Activated CD4-positive, alpha-beta T cell treated with anti-CD3 and anti-CD28 coated beads for 36 hours (primary cell): ENCODE measurements at regions not wholly inside any gene's neighbourhood (a gene's known extent, or its start where the extent isn't known, plus 50 kb on each side); places are given as distances from the start of the nearest gene placed in this dataset.

Experiments used
- ATAC-seq: fragments of 200-7000 bp; cut with Tn5 transposase; one replicate; pipeline ENCODE4 v1.10.0; 2021; ENCODE audit warnings: mild to moderate bottlenecking, moderate library complexity
- CTCF ChIA-PET: fragments of 350-600 bp; sonication (Branson Sonifier 250); formaldehyde crosslinking; loops from one replicate; lab custom pipeline; 2021; ENCODE audit warnings: antibody characterized with exemption; lab: Charles Lee
- POLR2A ChIA-PET: fragments of 350-600 bp; sonication (Branson Sonifier 250); formaldehyde crosslinking; loops from one replicate; lab custom pipeline; 2021; ENCODE audit warnings: antibody characterized with exemption, inconsistent platforms; lab: Charles Lee
- DNase-seq: peaks from one replicate; pipeline ENCODE4 v3.0.0-alpha.2; 2020
- H3K27ac Mint-ChIP-seq: one replicate; pipeline ENCODE4 v1.8.0; 2021; ENCODE audit warnings: mixed read lengths
- H3K27me3 Mint-ChIP-seq: one replicate; pipeline ENCODE4 v1.8.0; 2021; ENCODE audit warnings: mixed read lengths
- H3K36me3 Mint-ChIP-seq: one replicate; pipeline ENCODE4 v1.8.0; 2021; ENCODE audit warnings: low read depth, mixed read lengths
- H3K4me1 Mint-ChIP-seq: one replicate; pipeline ENCODE4 v1.8.0; 2021; ENCODE audit warnings: mixed read lengths
- H3K4me3 Mint-ChIP-seq: one replicate; pipeline ENCODE4 v1.8.0; 2021; ENCODE audit warnings: mild to moderate bottlenecking, moderate library complexity, mixed read lengths
- H3K9me3 Mint-ChIP-seq: one replicate; pipeline ENCODE4 v1.8.0; 2021; ENCODE audit warnings: low read depth, mixed read lengths
- intact Hi-C, 2 experiments: fragments of 100-400 bp; cut with DNase I in 1 of 2; cut with micrococcal nuclease in 1 of 2; formaldehyde crosslinking; loops; one replicate each; pipeline versions ENCODE4 v1.14.2 to v1.15.1; 2022 to 2024; cut with DNase I, micrococcal nuclease

GRCh38 chr1:55538428-55538827 is 323.3 kb upstream of the USP24 start:
- H3K4me1 Mint-ChIP-seq, result no peaks in the 10 kb centered on the region
- no peak overlapping the region for H3K27ac Mint-ChIP-seq
- POLR2A ChIA-PET, result no interaction called here
- no peaks in the 10 kb centered on the region for H3K9me3 Mint-ChIP-seq
- no peaks in the 10 kb centered on the region for H3K36me3 Mint-ChIP-seq
- ATAC-seq (no peak), DNase-seq (no peak)
- H3K27me3 Mint-ChIP-seq, result no peaks in the 10 kb centered on the region
- no peak overlapping the region for H3K4me3 Mint-ChIP-seq
- CTCF ChIA-PET, result interaction anchor here (1.4 kb wide), 1 partner anchor 60 kb away, joined by 3 read pairs; no protein-coding TSS in a partner anchor
- intact Hi-C loops, result no loop called here

GRCh38 chr1:55536545-55536865 is 321.3 kb upstream of the USP24 start:
- no peak for DNase-seq
- intact Hi-C loops, result no loop called here
- no peaks in the 10 kb centered on the region for H3K4me1 Mint-ChIP-seq
- H3K27ac Mint-ChIP-seq, result no peak overlapping the region
- H3K4me3 Mint-ChIP-seq, result no peak overlapping the region
- H3K27me3 Mint-ChIP-seq, result peaks cover 3% of the 10 kb centered on the region
- no peaks in the 10 kb centered on the region for H3K36me3 Mint-ChIP-seq
- POLR2A ChIA-PET, result no interaction called here
- no peaks in the 10 kb centered on the region for H3K9me3 Mint-ChIP-seq
- CTCF ChIA-PET, result interaction anchor here (0.6 to 1.0 kb wide), 2 partner anchors 18 to 84 kb away, joined by 3 read pairs; no protein-coding TSS in a partner anchor
- ATAC-seq, result no peak

- intact Hi-C loops, result no loop called here
- DNase-seq, result no peak
- no peaks in the 10 kb centered on the region for H3K4me1 Mint-ChIP-seq
- no peak for ATAC-seq
- no peaks in the 10 kb centered on the region for H3K9me3 Mint-ChIP-seq
- no peak overlapping the region for H3K4me3 Mint-ChIP-seq
- peaks cover 6% of the 10 kb centered on the region for H3K27me3 Mint-ChIP-seq
- ChIA-PET POLR2A (no interaction called here), CTCF (interaction anchor here (0.6 to 1.0 kb wide), 2 partner anchors 17 to 85 kb away, joined by 3 read pairs; no protein-coding TSS in a partner anchor)
- no peaks in the 10 kb centered on the region for H3K36me3 Mint-ChIP-seq
- H3K27ac Mint-ChIP-seq, result no peak overlapping the region
These were observed 320.8 kb upstream of the USP24 start for GRCh38 chr1:55535724-55536544.

GRCh38 chr1:55534565-55535121 is 319.5 kb upstream of the USP24 start:
- ChIA-PET POLR2A (no interaction called here), CTCF (no interaction called here)
- intact Hi-C loops, result no loop called here
- H3K36me3 Mint-ChIP-seq, result no peaks in the 10 kb centered on the region
- H3K4me1 Mint-ChIP-seq, result no peaks in the 10 kb centered on the region
- H3K4me3 Mint-ChIP-seq, result no peak overlapping the region
- DNase-seq (no peak), ATAC-seq (no peak)
- H3K27me3 Mint-ChIP-seq, result peaks cover 6% of the 10 kb centered on the region
- H3K9me3 Mint-ChIP-seq, result no peaks in the 10 kb centered on the region
- no peak overlapping the region for H3K27ac Mint-ChIP-seq

GRCh38 chr1:55531644-55532043 is 316.5 kb upstream of the USP24 start:
- no peak overlapping the region for H3K27ac Mint-ChIP-seq
- ATAC-seq, result no peak

GRCh38 chr1:55530749-55531478 is 315.8 kb upstream of the USP24 start:
- no peak overlapping the region for H3K4me3 Mint-ChIP-seq
- H3K9me3 Mint-ChIP-seq, result no peaks in the 10 kb centered on the region
- no peaks in the 10 kb centered on the region for H3K36me3 Mint-ChIP-seq
- H3K4me1 Mint-ChIP-seq, result no peaks in the 10 kb centered on the region
- intact Hi-C loops, result no loop called here
- peaks cover 13% of the 10 kb centered on the region for H3K27me3 Mint-ChIP-seq
- ChIA-PET CTCF (no interaction called here), POLR2A (no interaction called here)
- ATAC-seq (no peak), DNase-seq (no peak)
- H3K27ac Mint-ChIP-seq, result no peak overlapping the region

More at GRCh38 chr1:55531644-55532043, 316.5 kb upstream of the USP24 start:
- intact Hi-C loops, result no loop called here
- H3K36me3 Mint-ChIP-seq, result no peaks in the 10 kb centered on the region
- POLR2A ChIA-PET, result no interaction called here
- peaks cover 11% of the 10 kb centered on the region for H3K27me3 Mint-ChIP-seq
- H3K4me1 Mint-ChIP-seq, result no peaks in the 10 kb centered on the region
- no peaks in the 10 kb centered on the region for H3K9me3 Mint-ChIP-seq
- CTCF ChIA-PET, result no interaction called here
- DNase-seq, result no peak
- no peak overlapping the region for H3K4me3 Mint-ChIP-seq

GRCh38 chr1:55529017-55529416 is 313.9 kb upstream of the USP24 start:
- ChIA-PET POLR2A (no interaction called here), CTCF (no interaction called here)
- H3K4me3 Mint-ChIP-seq, result no peak overlapping the region
- H3K9me3 Mint-ChIP-seq, result no peaks in the 10 kb centered on the region
- H3K36me3 Mint-ChIP-seq, result no peaks in the 10 kb centered on the region
- intact Hi-C loops, result no loop called here
- DNase-seq (no peak), ATAC-seq (no peak)
- peaks cover 13% of the 10 kb centered on the region for H3K27me3 Mint-ChIP-seq
- H3K27ac Mint-ChIP-seq, result no peak overlapping the region
- H3K4me1 Mint-ChIP-seq, result no peaks in the 10 kb centered on the region

GRCh38 chr1:55527831-55528230 is 312.7 kb upstream of the USP24 start:
- no peak for ATAC-seq
- ChIA-PET POLR2A (no interaction called here), CTCF (no interaction called here)
- intact Hi-C loops, result no loop called here
- Mint-ChIP-seq H3K4me1 (no peaks in the 10 kb centered on the region), H3K36me3 (no peaks in the 10 kb centered on the region), H3K27me3 (peaks cover 12% of the 10 kb centered on the region), H3K27ac (no peak overlapping the region), H3K9me3 (no peaks in the 10 kb centered on the region), H3K4me3 (no peak overlapping the region)
- no peak for DNase-seq

GRCh38 chr1:55526716-55527115 is 311.6 kb upstream of the USP24 start:
- no peak overlapping the region for H3K27ac Mint-ChIP-seq
- H3K4me1 Mint-ChIP-seq, result no peaks in the 10 kb centered on the region
- intact Hi-C loops, result no loop called here
- H3K36me3 Mint-ChIP-seq, result no peaks in the 10 kb centered on the region
- H3K4me3 Mint-ChIP-seq, result no peak overlapping the region
- DNase-seq (no peak), ATAC-seq (no peak)
- no peaks in the 10 kb centered on the region for H3K9me3 Mint-ChIP-seq
- H3K27me3 Mint-ChIP-seq, result peaks cover 12% of the 10 kb centered on the region
- POLR2A ChIA-PET, result no interaction called here
- CTCF ChIA-PET, result no interaction called here

- peaks cover 6% of the 10 kb centered on the region for H3K27me3 Mint-ChIP-seq
- no peaks in the 10 kb centered on the region for H3K4me1 Mint-ChIP-seq
- H3K36me3 Mint-ChIP-seq, result no peaks in the 10 kb centered on the region
- CTCF ChIA-PET, result interaction anchor here (0.5 kb wide), 1 partner anchor 239 kb away, joined by 3 read pairs; no protein-coding TSS in a partner anchor
- H3K27ac Mint-ChIP-seq, result no peak overlapping the region
- ATAC-seq (no peak), DNase-seq (no peak)
- no peak overlapping the region for H3K4me3 Mint-ChIP-seq
- no peaks in the 10 kb centered on the region for H3K9me3 Mint-ChIP-seq
- POLR2A ChIA-PET, result no interaction called here
- intact Hi-C loops, result no loop called here
These were observed 308.8 kb upstream of the USP24 start for GRCh38 chr1:55524006-55524405.

GRCh38 chr1:55522982-55523381 is 307.8 kb upstream of the USP24 start:
- Mint-ChIP-seq H3K4me3 (no peak overlapping the region), H3K36me3 (no peaks in the 10 kb centered on the region), H3K27me3 (peaks cover 12% of the 10 kb centered on the region), H3K4me1 (no peaks in the 10 kb centered on the region), H3K27ac (no peak overlapping the region), H3K9me3 (no peaks in the 10 kb centered on the region)
- DNase-seq (no peak), ATAC-seq (no peak)
- CTCF ChIA-PET, result interaction anchor here (0.6 kb wide), 1 partner anchor 481 kb away, joined by 3 read pairs; no protein-coding TSS in a partner anchor
- POLR2A ChIA-PET, result no interaction called here
- intact Hi-C loops, result no loop called here
